ENCODE measurements at regions not wholly inside any gene's neighbourhood (a gene's known extent, or its start where the extent isn't known, plus 50 kb on each side); places are given as distances from the start of the nearest gene placed in this dataset.

DNA sequence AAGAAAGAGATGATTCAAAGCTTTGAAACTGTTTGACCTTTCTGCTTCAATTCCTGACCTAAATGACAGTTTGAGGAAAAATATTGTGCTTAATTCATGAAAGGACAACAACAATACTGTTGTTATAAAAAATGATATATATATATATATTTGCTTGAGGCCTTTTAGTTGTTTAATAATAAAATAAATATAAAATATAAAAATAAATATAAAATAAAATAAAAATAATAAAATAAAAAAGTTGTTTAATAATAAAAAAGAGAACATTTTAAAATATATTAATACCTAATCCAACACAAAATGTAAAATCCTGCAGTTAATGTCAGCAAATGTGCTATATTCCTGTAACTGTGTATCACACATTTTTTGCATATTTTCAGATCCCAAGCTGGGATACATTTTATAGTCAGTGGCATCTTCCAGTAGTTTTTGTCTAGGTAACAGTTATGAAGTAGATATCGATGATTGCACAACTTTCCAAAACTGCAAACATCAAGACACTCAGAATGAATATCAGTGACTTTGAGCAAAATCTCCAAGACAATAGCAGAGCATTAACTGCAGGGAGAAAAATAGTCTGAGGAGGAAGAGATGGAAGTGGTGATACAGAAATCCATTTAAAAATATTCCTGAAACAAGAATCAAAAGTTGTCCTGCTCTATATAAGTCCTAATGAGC, 375.5 kb upstream of the KLHL1 start:
- FAIRE-seq, result no peak
- H3K36me3 ChIP-seq (ENCODE audit: control insufficient read depth in 2 of 2, extremely low read depth in 1 of 2, insufficient read depth in 2 of 2, low read length in 2 of 2), result no peaks in the 10 kb centered on the region
- BruUV-seq (replicated peaks), result no TSS peak
- H3K9me1 ChIP-seq (replicated peaks; ENCODE audit: control insufficient read depth, extremely low read depth, insufficient read depth, low read length), result no peaks in the 10 kb centered on the region
- POLR2A ChIA-PET, result no interaction called here
- no peak for DNase-seq (ENCODE audit: low read depth, low spot score)
- no peak overlapping the region for H3K9ac ChIP-seq (replicated peaks; ENCODE audit: extremely low read depth, insufficient read depth, low read length)
- H3K27me3 ChIP-seq (ENCODE audit: control insufficient read depth in 2 of 2, insufficient read depth in 2 of 2, low read length in 2 of 2), result no peaks in the 10 kb centered on the region
- H3K79me2 ChIP-seq (ENCODE audit: control insufficient read depth, insufficient read depth, low read length), result no peaks in the 10 kb centered on the region
- H3K4me2 ChIP-seq (ENCODE audit: insufficient read depth, low read length), result no peak overlapping the region
- no peaks in the 10 kb centered on the region for H3K4me1 ChIP-seq (ENCODE audit: control insufficient read depth, extremely low read depth, insufficient read depth, low read length)
- intact Hi-C loops (cut with micrococcal nuclease), result no loop called here
- TF ChIP-seq JUN (IDR thresholded peaks at IDR 0.05; ENCODE audit: borderline replicate concordance, insufficient read depth, insufficient read length, low read depth), result no peak
- TF ChIP-seq FOS (IDR thresholded peaks at IDR 0.05; ENCODE audit: borderline replicate concordance, insufficient read depth, low read length), result no peak
- TF ChIP-seq POLR2A (IDR thresholded peaks at IDR 0.05; ENCODE audit: low read depth, low read length), result no peak
- no peak for TF ChIP-seq POLR2AphosphoS5 (IDR thresholded peaks at IDR 0.05; ENCODE audit: insufficient read depth, low read depth, low read length)
- TF ChIP-seq MYC (IDR thresholded peaks at IDR 0.05; ENCODE audit: low read depth, low read length), result no peak
- TF ChIP-seq, protein P1, sequence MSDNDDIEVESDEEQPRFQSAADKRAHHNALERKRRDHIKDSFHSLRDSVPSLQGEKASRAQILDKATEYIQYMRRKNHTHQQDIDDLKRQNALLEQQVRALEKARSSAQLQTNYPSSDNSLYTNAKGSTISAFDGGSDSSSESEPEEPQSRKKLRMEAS (IDR thresholded peaks at IDR 0.05; ENCODE audit: insufficient read depth, insufficient read length), result no peak
- TF ChIP-seq EZH2 (IDR thresholded peaks at IDR 0.05; ENCODE audit: borderline replicate concordance, low read depth, low read length, severe bottlenecking), result no peak
- no peak for TF ChIP-seq GATA2 (IDR thresholded peaks at IDR 0.05; ENCODE audit: insufficient read depth, insufficient read length, low read depth, low read length)
- H2AFZ ChIP-seq (ENCODE audit: low read depth, low read length), result no peak overlapping the region
- H3K9me3 ChIP-seq (replicated peaks; ENCODE audit: control insufficient read depth, insufficient read depth, low read length), result no peaks in the 10 kb centered on the region
- dilution Hi-C loops (cut with MboI; ENCODE audit: extremely low pct_ligation_motif_present, low sequenced_read_pairs), result no loop called here
- CTCF ChIA-PET, result no interaction called here
- no peak overlapping the region for H3K27ac ChIP-seq (ENCODE audit: insufficient read depth, low read depth, low read length)
- H4K20me1 ChIP-seq (replicated peaks; ENCODE audit: control insufficient read depth, extremely low read depth, insufficient read depth, low read length), result no peaks in the 10 kb centered on the region
- no peak overlapping the region for H3K4me3 ChIP-seq (replicated peaks in 1 of 3; ENCODE audit: insufficient read depth in 1 of 3, low read depth in 1 of 3, low read length in 3 of 3)

DNA sequence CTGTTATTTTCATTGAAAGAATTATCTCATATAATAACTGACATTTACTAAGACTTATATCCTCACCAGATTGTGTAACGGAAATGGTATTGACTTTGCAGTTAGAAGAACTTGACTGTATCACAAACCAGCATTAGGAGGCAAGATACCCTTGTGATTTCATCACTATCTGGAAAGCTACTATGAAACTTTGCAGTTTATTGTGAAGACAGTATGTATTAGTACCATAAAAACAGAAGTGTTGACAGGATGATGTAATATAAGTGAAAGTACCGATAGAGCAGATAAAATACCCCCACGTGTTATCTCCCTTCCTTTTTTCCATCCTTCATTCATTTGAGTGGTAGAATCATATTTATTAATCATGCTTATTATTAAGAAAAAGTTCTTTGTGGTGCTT, 365.7 kb upstream of the KLHL1 start:
- no TSS peak for BruUV-seq (replicated peaks)
- H3K27me3 ChIP-seq (ENCODE audit: control insufficient read depth in 2 of 2, insufficient read depth in 2 of 2, low read length in 2 of 2), result no peaks in the 10 kb centered on the region
- no peaks in the 10 kb centered on the region for H4K20me1 ChIP-seq (replicated peaks; ENCODE audit: control insufficient read depth, extremely low read depth, insufficient read depth, low read length)
- intact Hi-C loops (cut with micrococcal nuclease) (no loop called here), dilution Hi-C loops (cut with MboI; ENCODE audit: extremely low pct_ligation_motif_present, low sequenced_read_pairs) (no loop called here)
- DNase-seq (ENCODE audit: low read depth, low spot score), result no peak
- no peak overlapping the region for H3K4me3 ChIP-seq (replicated peaks in 1 of 3; ENCODE audit: insufficient read depth in 1 of 3, low read depth in 1 of 3, low read length in 3 of 3)
- ChIA-PET CTCF (no interaction called here), POLR2A (no interaction called here)
- H3K9ac ChIP-seq (replicated peaks; ENCODE audit: extremely low read depth, insufficient read depth, low read length), result no peak overlapping the region
- no peaks in the 10 kb centered on the region for H3K4me1 ChIP-seq (ENCODE audit: control insufficient read depth, extremely low read depth, insufficient read depth, low read length)
- TF ChIP-seq, protein P2, sequence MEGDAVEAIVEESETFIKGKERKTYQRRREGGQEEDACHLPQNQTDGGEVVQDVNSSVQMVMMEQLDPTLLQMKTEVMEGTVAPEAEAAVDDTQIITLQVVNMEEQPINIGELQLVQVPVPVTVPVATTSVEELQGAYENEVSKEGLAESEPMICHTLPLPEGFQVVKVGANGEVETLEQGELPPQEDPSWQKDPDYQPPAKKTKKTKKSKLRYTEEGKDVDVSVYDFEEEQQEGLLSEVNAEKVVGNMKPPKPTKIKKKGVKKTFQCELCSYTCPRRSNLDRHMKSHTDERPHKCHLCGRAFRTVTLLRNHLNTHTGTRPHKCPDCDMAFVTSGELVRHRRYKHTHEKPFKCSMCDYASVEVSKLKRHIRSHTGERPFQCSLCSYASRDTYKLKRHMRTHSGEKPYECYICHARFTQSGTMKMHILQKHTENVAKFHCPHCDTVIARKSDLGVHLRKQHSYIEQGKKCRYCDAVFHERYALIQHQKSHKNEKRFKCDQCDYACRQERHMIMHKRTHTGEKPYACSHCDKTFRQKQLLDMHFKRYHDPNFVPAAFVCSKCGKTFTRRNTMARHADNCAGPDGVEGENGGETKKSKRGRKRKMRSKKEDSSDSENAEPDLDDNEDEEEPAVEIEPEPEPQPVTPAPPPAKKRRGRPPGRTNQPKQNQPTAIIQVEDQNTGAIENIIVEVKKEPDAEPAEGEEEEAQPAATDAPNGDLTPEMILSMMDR (IDR thresholded peaks at IDR 0.05; ENCODE audit: extremely low read depth in 1 of 2, insufficient read depth in 1 of 2, low read depth in 1 of 2, low read length in 2 of 2), result no peak
- TF ChIP-seq GATA2 (IDR thresholded peaks at IDR 0.05; ENCODE audit: insufficient read depth, insufficient read length, low read depth, low read length) (no peak), JUN (IDR thresholded peaks at IDR 0.05; ENCODE audit: borderline replicate concordance, insufficient read depth, insufficient read length, low read depth) (no peak), POLR2A (IDR thresholded peaks at IDR 0.05; ENCODE audit: low read depth, low read length) (no peak), FOS (IDR thresholded peaks at IDR 0.05; ENCODE audit: borderline replicate concordance, insufficient read depth, low read length) (no peak), MYC (IDR thresholded peaks at IDR 0.05; ENCODE audit: low read depth, low read length) (no peak), POLR2AphosphoS5 (IDR thresholded peaks at IDR 0.05; ENCODE audit: insufficient read depth, low read depth, low read length) (no peak), EZH2 (IDR thresholded peaks at IDR 0.05; ENCODE audit: borderline replicate concordance, low read depth, low read length, severe bottlenecking) (no peak)
- TF ChIP-seq, protein P1 (IDR thresholded peaks at IDR 0.05; ENCODE audit: insufficient read depth, insufficient read length), result no peak
- H3K36me3 ChIP-seq (ENCODE audit: control insufficient read depth in 2 of 2, extremely low read depth in 1 of 2, insufficient read depth in 2 of 2, low read length in 2 of 2), result no peaks in the 10 kb centered on the region
- no peaks in the 10 kb centered on the region for H3K9me3 ChIP-seq (replicated peaks; ENCODE audit: control insufficient read depth, insufficient read depth, low read length)
- FAIRE-seq, result no peak
- no peaks in the 10 kb centered on the region for H3K9me1 ChIP-seq (replicated peaks; ENCODE audit: control insufficient read depth, extremely low read depth, insufficient read depth, low read length)
- H2AFZ ChIP-seq (ENCODE audit: low read depth, low read length), result no peak overlapping the region
- no peaks in the 10 kb centered on the region for H3K79me2 ChIP-seq (ENCODE audit: control insufficient read depth, insufficient read depth, low read length)
- no peak overlapping the region for H3K4me2 ChIP-seq (ENCODE audit: insufficient read depth, low read length)
- H3K27ac ChIP-seq (ENCODE audit: insufficient read depth, low read depth, low read length), result no peak overlapping the region
